Stimulated activated CD8-positive, alpha-beta memory T cell treated with anti-CD3 and anti-CD28 coated beads, Interleukin-4, amount 100 ng/mL, for 1 hour (primary cell): ENCODE measurements at regions not wholly inside any gene's neighbourhood (a gene's known extent, or its start where the extent isn't known, plus 50 kb on each side); places are given as distances from the start of the nearest gene placed in this dataset.
"Not testable (repeated sequence)": the region's sequence is repeated elsewhere in the genome, so short reads cannot be mapped to it uniquely, and the experiment has no call there.

Experiments used
- DNase-seq, 2 donors: peaks; one replicate each; pipeline ENCODE4 v3.0.0-alpha.2; 2020; ENCODE audit warnings: low read depth in 2 of 2, low spot score in 1 of 2

DNA sequence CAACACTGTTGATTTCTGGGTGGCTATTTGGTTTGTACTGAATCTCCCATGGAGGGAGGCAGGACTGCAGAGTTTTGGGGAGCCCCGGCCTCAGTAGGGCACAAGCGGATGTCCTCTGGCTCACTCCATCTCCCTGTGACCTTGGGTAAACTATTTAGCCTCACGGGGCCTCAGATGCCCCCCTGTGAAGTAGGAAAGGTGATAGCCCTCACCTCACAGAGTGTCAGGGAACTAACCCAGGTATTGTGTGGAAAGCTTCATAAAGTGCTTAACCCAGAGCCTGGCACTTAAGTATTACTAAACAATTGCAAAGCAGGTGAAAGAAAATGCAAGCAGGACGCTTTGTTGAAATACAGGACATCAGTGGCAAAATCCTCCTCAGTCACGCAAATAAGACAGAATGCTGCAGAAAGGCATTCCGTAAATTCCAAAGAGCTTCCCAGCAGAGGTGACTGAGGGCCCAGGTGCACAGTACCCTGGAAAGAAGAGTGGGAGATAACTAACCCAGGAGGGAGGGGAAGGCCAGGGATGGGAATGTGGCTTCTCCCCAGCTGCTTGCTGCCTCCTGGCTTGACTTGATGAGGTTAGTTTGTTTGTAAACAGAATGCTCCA lies 436.3 kb downstream of the PRDM2 start:
- no peak for DNase-seq

DNA sequence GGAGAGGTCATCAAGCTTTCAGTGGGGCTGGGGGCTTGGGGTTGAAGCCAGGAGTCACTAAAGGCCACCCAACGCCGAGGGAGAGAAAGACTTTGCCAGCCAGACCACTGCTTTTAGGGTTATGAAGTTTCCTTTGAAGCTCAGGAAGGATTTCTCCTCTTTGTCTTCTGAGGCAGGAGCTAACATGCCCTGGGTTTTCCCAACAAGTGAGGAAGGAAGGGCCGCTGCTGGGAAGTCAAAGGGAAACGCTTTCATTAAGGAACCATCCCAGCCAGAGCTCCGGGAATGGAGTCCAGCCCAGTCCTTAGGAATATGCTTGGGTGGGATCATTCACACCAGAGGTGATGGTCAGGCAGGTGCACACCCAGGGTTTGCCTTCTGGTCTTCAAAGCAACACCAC lies 436.9 kb downstream of the PRDM2 start:
- no peak for DNase-seq

DNA sequence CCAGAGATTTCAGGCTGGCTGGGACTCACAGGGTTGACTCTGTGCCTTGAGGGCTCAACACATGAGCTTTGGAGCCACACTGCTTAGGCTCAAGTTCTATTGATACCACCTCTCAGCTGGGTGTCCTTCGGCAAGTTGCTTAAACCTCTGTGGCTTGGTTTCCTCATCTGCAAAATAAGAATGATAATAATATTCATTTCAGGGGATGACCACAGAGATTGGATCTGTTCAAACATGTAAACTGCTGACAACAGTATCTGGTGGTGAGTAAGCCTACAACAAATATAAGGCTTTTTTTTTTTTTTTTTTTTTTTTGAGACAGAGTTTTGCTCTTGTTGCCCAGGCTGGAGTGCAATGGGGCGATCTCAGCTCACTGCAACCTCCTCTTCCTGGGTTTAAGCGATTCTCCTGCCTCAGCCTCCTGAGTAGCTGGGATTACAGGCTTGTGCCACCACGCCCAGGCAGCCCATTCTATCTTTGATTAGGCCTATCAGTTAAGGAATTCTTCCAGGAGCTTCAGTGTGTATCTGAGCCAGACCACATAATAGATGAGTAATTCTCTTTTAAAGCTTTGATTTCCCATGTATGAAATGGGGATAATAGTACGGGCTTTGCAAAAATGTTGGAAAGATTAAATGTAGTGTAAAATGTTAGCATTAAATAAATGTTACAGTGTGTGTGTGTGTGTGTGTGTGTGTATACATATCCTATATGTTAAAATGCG lies 437.6 kb downstream of the PRDM2 start:
- DNase-seq: no peak

DNA sequence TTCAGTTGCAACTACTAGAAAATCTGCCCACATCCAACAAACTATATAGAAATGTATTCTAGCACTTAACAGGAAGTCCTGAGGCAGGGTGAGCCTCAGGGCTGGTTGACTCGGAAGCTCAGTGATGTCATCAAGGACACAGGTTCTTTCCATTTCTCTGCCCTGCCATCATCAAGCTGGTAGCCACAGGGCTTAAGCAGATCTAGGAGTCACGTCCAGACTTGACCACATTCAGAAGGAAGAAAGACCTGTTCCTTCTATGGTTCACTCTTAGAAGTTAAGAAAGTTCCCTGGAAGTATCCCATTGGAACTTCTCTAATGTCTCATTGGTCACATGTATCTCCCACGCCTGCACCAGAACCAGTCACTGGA lies 438.1 kb downstream of the PRDM2 start:
- DNase-seq: no peak

DNA sequence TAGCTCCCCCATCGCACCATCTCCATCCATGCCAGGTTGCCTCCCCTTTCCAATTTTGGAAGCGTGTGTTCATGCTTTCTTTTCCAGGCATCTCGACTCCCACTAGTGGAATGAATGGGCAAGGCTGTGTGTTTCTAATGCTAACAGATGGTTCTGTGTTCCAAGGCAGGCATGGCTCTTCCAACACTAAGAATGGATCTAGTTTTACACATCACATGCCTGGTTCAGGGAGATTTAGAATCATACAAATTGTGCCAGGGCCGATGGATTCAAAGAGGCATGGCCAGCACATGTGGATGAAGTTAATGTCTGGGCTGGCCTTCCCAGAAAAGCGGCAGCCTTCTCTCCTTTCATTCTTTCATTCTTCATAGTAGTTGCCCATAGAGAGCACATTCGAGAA lies 438.7 kb downstream of the PRDM2 start:
- DNase-seq: no peak

DNA sequence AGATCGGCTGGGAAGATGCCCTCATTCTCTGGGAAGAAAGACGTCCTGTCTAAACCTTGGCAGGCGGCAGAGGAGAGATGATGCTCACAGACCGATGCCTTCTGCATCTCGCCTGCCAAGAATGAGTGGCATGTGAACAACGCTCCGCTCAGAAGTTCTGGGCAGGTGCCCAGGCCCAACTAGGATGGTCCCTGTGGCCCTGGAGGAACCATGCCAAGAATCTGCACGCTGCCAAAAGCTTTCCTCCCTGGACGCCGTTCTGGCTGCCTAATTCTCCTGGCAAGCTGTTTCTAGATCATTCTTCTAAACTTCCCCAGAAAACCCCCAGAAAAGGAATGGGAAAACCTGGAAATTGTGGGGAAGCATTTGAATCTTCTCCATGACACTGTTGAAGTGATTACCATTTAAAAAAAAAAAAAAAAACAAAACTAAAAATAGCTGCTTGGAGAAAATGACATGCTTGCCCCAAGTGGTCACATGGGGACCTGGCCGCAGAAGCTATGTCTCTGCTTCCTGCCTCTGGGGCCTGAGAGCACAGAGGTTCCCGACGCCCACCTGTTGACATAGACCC lies 440.9 kb downstream of the PRDM2 start:
- no peak for DNase-seq

DNA sequence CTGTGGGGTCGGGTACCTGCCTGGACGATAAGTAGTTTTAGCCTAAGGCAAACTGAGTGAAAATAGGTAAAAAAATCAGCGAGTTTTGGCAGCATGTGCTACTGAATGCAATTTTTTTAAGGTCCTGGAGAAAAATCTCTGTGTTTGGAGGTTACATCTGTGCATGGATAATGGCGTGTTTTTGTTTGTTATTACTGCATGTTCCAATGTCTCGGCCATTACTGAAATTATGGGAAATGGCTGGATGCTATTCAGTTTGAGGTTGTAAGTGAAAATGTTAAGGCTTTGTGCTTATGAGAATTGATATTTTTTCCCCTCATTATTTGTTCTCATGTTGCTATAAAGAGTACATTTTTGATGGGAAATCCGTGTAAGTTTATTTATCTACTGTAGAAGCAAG lies 441.7 kb downstream of the PRDM2 start:
- DNase-seq: no peak

DNA sequence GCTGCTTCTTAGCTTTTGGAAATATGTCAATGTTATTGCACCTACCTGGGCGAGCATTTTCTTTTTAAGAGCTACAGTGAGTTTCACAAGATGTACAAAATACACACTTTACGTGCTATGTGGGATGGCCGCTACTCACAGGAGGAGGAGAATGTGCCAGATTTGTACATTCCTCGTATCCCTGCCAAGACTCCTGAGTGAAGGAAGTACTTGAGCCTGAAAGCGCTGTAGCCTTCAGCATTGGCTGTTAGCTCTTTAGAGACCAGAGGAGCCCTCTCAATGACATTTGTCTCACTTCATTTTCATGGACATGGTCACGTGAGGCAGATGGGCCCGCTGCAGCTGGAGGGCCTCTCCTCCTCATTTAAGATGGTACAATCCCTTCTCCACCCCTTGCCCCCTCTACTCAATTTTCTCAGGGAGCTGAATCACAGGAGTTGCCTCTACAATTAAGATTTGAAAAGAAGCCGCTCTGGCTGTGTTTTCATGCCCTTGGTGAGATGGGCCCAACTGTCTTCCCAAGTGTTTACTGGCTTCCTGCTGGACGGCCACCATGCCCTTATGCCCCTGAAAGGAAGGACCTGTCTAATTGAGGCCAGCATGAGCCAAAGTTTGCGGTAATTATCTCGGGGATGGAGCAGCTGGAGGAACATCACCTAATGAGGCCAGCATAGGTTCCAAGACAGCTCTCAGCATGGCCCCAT lies 442.6 kb downstream of the PRDM2 start:
- DNase-seq: no peak

DNA sequence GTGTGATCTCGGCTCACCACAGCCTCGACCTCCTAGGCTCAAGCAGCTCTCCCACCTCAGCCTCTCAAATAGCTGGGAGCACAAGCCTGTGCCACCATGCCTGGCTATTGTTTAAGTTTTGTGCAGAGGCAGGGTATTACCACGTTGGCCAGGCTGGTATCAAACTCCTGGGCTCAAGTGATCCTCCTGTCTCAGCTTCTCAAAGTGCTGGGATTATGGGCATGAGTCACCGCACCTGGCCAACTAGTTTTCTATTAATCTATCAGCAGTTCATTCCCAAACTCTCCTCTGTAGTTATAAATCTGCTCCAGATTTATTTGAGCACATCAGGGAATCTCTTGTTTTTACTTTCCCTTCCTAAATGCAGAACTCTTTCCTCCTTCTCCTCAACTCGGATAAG lies 443.8 kb downstream of the PRDM2 start:
- DNase-seq: no peak

DNA sequence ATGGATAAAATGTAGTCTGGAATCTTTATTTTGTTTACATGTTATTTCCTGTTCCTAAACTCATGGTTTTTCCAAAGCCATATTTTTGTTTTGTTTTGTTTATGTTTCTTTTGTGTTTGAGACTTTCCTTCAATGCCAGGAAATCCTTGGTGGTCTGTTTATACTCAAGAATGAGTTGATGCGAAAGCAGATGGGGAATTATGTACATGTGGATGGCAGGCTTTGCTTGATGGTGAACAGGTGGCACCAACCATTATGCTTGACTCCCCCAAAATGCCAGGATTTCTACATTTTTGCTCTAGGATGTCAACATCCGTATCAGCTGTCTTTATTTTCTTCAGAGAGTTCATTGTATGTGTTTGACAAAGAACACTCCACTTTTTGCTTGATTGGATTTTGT lies 448.5 kb downstream of the PRDM2 start:
- no peak for DNase-seq

DNA sequence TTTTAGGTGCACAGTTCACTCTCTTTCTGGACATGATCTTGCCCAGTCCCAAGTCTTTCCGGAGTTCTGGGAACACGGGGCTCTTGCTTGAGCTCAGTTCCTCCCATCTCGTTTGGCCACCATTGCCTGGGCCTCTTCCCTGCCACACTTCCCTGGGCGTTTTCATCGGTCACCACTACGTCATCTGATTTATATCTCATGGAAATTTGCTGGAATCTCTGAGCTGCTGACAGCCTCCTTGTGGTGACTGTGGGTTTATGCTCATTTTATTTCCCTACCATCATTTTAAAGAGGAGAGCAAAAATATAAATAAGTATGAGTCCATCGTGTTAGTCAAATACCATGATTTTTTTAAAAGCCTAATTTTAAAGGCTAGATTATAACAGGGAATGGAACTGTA lies 449.1 kb upstream of the KAZN start:
- DNase-seq: no peak

DNA sequence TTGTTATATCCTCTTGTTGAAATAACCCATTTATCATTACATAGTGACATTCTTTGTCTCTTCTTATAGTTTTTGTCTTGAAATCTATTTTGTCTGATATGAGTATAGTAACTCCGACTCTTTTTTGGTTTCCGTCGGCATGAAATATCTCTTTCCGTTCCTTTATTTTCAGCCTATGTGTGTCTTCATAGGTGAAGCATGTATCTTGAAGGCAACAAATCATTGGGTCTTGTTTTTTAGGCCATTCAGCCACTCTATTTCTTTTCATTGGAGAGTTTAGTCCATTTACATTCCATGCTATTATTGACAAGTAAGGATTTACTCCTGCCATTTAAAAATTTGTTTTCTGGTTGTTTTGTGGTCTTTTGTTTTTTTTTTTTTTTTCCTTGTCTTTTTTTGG lies 441.9 kb upstream of the KAZN start:
- DNase-seq: no peak

DNA sequence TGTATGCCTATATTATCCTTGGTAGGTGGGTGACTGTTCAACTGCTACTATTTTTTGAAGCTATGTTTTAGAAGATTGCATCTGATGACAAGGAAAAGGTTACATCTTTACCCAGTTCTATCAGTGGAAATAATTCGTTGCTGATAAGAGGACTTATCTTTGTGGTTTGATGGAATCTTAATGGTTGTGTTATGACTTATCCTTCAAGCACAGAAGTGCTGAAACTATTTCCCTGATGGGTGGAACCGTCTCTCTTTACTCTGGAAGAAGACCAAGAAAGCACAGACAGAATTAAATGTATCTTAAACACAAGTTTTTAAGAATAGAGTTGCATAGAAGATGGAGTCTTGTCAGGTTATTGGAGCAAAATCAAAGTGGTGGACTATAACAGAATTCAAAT lies 437.7 kb upstream of the KAZN start:
- no peak for DNase-seq

DNA sequence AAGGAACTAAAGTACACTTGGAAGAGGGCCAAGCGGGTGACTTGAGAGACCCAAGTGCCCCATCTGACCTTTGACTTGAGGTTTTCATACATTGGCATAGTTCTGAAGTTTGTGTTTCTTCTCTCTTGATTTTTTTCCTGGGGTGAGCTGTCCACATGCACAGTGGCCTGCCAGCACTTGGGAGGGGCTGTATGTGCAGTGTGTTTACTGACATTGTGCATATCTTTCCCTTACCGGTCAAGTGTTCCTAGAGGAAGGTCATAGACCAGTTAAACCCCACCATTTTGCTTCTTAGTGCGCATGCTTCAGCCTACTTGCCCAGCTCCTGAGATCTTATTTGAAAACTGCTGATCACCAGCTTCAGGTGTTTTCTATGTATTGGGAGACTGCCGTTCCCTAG lies 435.2 kb upstream of the KAZN start:
- DNase-seq: no peak

DNA sequence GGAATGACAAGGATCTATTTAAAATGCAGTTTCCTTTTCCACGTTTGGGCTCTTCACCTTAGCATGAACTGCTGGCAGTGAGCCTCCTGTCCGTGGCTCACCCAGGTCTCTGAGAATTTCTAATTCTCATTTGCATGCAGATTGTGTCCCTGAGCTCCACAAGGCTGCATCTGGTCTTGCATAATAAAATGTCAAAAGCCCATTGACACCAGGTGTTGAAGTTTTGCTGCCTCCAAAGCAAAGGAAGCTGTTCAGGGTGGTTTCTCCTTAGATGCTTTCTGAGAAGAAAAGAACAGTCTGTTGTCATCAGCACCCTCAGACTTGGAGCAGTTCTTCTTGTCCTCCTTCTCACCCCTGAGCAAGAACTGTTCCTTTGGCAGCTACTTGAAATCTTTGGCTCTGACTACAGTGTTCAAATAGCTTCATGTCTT lies 433.1 kb upstream of the KAZN start:
- DNase-seq: no peak

DNA sequence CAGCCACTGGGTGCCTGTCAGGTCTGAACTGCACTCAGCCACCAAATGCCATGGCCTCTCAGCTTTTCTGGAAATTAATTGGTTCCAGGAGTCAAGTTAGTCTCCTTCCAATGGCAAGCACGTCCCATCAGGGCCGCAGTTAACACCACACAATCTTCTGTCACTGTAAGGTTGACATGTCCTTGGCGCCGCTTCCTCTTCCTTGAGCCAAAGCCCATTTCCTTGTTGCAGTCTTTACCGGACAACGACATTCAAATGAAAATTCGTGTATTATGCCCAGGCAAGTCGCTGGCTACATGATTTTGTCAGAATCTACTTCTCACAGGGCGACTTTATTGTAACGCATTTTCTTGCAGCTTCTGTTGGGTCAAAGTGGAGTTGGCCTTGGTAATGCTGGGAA lies 430.6 kb upstream of the KAZN start:
- DNase-seq: no peak

DNA sequence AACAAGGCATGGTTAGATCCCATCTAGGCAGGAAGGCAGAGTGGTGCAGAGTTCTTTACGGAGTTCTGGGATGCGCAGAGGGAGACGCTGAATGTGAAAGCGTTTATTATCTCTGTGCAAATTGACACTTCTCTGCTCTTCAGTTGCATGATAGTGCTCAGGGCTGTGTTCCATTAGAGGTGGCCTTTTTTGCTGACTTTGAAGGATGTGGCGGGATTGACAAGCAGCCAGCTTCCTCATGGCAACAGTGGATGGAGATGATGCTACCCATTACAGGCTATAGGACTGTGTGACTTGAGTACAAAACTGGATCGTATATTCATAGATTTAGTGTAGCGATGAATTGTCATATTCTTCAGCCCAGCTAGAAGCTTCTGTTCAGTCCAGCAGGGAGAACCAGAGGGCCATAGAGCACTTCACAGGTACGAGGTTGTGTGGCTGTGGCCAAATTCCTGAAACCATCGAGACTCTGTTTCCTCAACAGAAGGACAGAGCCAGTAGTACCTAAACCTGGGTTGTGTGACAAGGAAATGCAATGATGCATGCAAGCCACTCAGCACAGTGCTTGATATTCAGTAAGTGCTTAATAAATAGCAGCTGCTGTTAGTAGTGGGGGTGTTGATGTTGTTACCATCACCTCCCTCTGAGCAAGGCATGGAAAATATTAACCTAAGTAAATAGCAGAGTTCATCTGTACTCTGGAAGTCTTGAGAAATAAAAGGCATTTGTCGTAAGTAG lies 430.0 kb upstream of the KAZN start:
- no peak for DNase-seq

DNA sequence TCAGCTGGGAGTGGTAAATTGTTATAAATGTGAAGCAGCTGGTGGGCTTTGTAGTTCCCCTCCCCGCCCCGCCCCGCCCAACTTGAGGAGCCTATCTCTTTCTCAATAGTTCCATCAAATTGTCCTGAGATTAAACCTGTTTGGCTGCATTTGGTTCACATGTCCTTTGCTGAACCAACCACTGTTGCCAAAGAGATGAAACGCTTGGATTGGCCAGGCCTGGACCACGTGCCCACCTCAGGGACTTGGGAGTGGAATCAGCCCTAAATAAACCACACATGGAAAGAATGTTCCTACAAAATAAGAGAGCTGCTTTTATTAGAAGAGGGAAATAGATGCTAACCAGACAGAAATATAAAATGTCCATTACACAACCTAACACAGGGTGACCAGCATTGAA lies 424.9 kb upstream of the KAZN start:
- DNase-seq: no peak

DNA sequence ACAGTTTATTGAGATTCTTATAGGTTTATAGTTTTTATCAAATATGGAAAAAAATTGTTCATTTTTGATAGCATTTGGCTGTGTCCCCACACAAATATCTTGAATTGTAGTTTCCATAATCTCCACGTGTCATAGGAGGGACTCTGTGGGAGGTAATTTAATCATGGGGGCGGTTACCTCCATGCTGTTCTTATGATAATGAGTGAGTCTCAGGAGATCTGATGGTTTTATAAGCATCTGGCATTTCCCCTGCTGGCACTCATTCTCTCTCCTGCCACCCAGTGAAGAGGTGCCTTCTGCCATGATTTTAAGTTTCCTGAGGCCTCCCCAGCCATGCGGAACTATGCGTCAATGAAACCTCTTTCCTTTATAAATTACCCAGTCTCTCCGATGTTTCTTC lies 420.6 kb upstream of the KAZN start:
- not testable (repeated sequence) for DNase-seq

DNA sequence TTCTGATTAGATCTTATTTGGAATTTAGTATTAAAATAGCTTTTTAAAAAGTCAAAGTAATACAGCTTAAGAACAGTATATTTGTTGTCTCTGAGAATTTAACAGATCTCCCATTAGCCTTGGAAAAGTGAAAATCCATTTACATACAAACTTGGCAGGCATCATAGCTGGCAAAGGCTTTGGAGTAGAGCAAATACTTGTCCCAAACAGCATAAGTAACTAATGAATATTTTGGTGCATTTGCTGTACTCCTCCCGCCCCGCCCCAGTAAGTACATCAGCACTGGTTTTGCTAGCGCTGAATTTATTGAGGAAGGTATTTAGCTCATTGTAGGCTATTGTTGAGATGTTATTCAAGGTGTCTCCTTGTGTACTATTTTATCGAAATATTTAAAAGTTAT lies 417.7 kb upstream of the KAZN start:
- no peak for DNase-seq

DNA sequence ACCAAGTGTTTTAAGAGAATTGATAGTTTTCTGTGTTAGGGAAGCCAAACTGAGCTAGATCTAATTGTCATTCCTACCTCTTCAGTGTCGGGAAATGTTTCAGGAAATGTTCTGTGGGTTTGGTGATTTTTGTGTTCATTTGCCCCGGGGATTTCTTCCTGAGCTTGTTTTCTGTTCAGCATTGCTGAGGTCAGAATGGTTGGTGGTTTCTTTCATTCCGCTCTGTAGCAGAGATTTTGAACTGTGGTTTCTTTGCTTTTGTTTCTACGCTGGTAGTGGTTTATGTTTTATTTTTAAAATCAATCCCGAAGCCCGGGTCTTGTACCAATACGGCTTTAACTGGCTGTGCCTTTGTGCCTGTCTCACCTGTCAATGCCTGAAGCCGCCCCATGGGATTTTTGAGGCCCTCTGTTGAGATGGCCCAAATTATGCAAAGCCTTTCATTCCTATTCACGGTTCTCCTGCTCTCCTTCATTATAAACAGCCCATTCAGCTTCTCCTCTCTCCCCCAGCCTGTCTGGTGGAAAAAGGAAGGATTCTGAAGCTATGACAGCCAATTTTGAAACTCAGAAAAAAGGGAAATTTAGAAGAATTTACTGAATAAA lies 417.2 kb upstream of the KAZN start:
- DNase-seq: no peak
